GM12865 (cell line): ENCODE measurements at regions not wholly inside any gene's neighbourhood (a gene's known extent, or its start where the extent isn't known, plus 50 kb on each side); places are given as distances from the start of the nearest gene placed in this dataset.

ENCODE experiments used
- DNase-seq: peaks from one replicate; pipeline ENCODE4 v3.0.0; 2010; ENCODE audit warnings: low read depth
- H3K4me3 ChIP-seq: 2 replicates; pipeline ENCODE4 v1.5.1; 2011; ENCODE audit warnings: mild to moderate bottlenecking, low read depth, low read length, control low read depth
- TF ChIP-seq, protein P1 (sequence below): IDR thresholded peaks from 2 replicates; pipeline ENCODE4 v1.5.1; 2011; ENCODE audit warnings: low read length, control low read depth, low read depth, inconsistent platforms; ENCODE audit not compliant: insufficient read depth; ENCODE audit errors: missing control alignments

DNA sequence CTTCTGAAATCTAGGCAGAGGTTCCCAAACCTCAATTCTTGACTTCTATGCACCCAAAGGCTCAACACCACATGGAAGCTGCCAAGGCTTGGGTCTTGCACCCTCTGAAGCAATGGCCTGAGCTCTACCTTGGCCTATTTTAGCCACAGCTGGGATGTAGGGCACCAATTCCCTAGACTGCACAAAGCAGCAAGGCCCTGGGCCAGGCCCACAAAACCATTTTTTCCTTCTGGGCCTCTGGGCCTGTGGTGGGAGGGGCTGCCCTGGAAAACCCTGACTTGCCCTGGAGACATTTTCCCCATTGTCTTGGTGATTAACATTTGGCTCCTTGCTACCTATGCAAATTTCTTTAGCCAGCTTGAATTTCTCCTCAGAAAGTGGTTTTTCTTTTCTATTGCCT is 315.2 kb downstream of the DCDC2C start:
- no peak overlapping the region for H3K4me3 ChIP-seq
- no peak for DNase-seq
- TF ChIP-seq, protein P1, sequence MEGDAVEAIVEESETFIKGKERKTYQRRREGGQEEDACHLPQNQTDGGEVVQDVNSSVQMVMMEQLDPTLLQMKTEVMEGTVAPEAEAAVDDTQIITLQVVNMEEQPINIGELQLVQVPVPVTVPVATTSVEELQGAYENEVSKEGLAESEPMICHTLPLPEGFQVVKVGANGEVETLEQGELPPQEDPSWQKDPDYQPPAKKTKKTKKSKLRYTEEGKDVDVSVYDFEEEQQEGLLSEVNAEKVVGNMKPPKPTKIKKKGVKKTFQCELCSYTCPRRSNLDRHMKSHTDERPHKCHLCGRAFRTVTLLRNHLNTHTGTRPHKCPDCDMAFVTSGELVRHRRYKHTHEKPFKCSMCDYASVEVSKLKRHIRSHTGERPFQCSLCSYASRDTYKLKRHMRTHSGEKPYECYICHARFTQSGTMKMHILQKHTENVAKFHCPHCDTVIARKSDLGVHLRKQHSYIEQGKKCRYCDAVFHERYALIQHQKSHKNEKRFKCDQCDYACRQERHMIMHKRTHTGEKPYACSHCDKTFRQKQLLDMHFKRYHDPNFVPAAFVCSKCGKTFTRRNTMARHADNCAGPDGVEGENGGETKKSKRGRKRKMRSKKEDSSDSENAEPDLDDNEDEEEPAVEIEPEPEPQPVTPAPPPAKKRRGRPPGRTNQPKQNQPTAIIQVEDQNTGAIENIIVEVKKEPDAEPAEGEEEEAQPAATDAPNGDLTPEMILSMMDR: no peak

DNA sequence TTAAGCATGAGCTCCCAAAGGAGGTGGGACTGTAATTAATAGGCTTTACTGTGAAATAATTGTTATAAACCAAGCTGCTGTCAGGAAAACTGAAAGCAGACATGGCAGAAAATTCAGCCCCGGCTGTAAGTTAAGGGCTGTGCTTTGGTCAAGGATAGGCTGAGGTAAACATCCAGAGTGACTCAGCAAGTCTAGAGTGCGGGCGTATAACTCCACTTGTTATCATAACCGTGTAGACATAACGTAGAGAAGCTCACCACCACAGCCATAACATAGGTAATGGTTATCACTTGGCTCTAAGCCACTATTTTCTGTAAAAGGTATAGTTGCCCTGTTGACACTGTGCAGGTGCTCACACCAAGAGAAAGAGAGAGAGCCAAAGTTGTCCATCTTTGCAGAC is 316.8 kb downstream of the DCDC2C start:
- DNase-seq: no peak
- no peak overlapping the region for H3K4me3 ChIP-seq
- TF ChIP-seq, protein P1: no peak

DNA sequence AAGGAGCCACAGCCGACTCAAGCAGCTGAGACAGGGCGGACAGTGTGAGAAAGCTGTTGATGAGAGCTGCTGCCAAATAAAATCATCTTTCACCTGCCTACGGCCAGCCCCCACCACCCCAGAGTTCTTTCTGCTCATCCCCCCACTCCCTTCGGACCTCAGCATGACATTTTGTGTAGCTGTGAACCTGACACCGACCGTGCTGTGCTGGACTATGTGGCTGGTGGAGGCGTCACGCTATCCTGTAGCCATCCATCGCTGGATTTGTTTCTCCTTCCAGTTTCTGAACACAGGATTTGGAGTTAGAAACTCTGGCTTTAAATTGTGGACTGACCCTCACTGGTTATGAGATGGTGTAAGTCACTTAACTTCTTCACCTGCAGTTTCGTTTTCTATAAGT is 317.3 kb downstream of the DCDC2C start:
- no peak overlapping the region for H3K4me3 ChIP-seq
- no peak for DNase-seq
- TF ChIP-seq, protein P1: no peak

DNA sequence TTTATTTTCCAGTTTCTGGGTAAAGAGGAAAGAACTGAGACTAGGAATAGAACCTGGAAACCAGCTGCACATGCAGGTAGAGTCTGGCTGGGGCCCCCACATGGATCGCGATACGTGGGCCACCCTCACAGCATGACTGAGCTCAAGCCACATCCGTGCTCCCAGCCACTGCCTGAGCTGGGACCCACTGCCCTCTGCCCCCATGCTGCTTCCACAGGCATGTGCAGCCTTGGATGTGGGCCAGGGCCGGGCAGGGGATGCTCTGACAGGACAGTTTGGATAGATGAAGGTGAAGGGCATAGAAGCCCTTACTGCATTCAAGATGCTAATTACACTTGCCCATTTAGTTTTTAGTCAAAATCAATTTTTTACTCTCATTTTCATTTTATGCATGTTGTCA is 321.2 kb downstream of the DCDC2C start:
- TF ChIP-seq, protein P1: no peak
- no peak for DNase-seq
- no peak overlapping the region for H3K4me3 ChIP-seq

DNA sequence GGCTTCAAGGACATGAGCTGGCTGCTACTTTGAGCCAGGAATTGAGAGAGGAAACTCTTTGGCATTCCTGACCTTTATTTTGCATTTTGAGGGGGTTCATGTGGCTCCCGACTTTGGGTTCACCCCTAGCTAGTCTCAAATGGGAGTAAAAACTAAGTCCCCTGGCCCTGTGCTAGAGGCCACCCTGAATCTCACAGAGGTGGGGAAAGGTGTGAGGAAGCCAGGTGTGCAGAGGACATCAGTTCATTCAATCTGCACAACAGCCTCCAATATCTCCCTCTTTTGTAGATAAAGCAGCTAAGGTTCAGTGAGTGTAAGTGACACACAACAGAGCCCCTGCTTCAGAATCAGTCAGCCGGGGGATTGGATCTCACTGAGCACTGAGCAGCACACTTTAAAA is 325.7 kb downstream of the DCDC2C start:
- H3K4me3 ChIP-seq: no peak overlapping the region
- TF ChIP-seq, protein P1: no peak
- DNase-seq: no peak

DNA sequence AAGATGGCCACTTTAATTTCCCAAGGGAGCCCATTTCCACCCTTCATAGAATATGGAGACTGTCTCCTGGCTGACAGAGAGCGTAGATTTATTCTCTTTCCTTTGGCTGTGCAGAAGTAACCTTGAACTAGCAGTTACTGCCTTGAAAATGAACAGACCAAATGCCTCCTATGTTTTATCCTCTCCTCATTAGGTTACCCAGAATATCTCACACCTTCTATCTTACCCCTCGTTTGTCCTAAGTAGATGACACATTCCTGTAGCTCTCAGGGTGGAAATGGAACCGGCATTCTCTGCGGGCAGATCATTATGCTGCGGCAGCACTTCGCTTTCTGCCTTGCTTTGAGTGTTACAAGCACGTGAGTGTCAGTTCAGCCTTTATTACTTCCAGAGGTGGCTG is 336.5 kb downstream of the DCDC2C start:
- H3K4me3 ChIP-seq: no peak overlapping the region
- no peak for DNase-seq
- TF ChIP-seq, protein P1: no peak

DNA sequence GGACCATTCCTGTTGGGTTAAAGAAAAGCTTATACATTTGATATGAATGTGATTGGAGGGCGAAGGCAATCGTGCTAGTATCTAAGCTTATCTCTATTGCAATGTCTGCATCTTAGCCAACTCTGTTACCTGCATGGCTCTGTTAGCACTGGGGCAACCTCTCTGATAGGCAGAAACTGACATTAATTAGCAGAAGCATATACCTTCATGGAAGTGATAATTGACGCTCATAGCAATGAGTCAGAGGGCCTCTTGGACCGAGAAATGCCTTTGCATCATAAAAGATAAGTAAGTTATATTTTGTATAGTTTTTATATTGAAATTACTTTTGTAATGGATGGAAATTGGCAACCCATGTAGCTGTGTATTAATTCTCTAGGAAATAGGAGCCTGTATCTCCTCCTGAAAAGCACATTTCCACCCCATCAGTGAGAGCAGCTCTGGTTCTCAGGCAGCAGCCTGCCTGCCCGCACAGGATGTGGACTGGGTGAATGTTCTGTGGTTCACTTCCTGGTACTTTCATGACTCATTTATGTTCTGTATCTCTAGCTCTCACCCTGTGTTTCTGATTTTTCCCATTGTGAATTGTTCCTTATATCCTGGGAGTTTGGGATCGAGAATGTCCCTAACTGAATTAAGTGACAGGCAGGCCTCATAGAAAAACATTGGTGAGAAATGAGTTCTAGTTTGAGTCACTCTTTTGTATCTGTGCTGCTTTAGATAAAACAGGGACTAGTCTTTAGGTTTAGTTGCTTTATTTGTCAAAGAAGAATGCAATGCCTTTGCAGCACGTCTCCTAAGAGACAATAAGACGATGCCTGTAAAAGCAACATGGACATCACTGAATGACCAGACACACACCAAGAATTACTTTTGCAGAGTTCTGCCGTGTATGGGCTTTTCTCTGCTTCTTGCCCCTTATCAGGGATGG is 344.9 kb downstream of the DCDC2C start:
- no peak overlapping the region for H3K4me3 ChIP-seq

More for the DNA sequence above, 344.9 kb downstream of the DCDC2C start:
- peak; percentile 18 for DNase-seq
- TF ChIP-seq, protein P1: no peak
